WTC11 (cell line): ENCODE measurements at regions not wholly inside any gene's neighbourhood (a gene's known extent, or its start where the extent isn't known, plus 50 kb on each side); places are given as distances from the start of the nearest gene placed in this dataset.

Experiments used
- FOXK1 ChIP-seq: sonication (generic); formaldehyde crosslinking; IDR thresholded peaks from 2 replicates; pipeline ENCODE4 v1.8.0; 2022; ENCODE audit warnings: mild to moderate bottlenecking, moderate library complexity, missing genetic modification reagents
- TF ChIP-seq, protein P1 (sequence below): fragments of 200-600 bp; IDR thresholded peaks from 2 replicates; pipeline ENCODE4 v1.8.0; 2022; ENCODE audit warnings: antibody characterized with exemption
- TF ChIP-seq, protein P2 (sequence below): sonication (generic); formaldehyde crosslinking; IDR thresholded peaks from 2 replicates; pipeline ENCODE4 v1.8.0; 2022; ENCODE audit warnings: mild to moderate bottlenecking, missing genetic modification reagents

DNA sequence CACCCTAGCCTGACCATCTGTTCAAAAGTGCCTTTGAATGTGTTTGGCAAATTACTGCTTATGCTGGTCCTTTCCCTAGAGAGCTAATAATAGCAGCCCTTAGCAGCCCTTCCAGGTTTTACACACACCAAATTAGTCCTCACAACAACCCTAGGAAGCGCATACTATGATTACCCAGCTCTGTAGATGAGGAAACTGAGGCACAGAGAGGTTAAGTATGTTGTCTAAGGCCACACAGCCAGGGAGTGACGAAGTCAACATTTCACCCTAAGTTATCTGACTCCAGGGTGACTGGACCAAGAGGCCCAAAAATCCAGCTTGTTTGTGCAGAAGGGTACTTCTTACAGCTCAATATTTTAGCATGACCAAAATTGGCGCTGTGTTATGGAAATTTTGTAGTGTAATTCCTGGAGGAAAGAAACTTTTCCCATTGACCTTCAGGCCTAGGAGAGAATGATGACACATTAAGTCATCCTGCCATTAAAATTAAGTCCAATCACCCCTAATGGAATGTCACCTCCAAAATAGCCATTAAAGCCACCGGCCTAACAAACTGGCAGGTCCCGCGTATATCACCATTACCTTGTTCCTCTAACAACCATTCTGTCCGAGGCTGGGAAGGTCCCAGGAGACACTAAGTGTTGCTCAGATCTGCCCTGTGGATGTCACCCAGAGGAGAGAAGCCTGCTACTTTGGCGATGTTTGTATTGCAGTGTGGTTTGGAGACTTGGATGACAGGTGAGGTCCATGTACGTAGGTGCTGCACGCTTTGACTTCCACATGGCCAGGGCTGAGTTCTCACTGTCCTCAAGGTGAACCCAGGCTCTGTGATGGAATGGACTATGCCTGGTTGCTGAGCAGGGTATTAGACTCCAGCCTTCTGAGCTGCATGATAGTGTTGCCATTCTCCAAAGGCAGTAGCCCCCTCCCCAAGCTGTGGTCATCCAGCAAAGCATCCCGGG lies 258.3 kb downstream of the TOMM20 start:
- no peak for TF ChIP-seq FOXK1 (CRISPR knock-in tag)
- TF ChIP-seq, protein P1, sequence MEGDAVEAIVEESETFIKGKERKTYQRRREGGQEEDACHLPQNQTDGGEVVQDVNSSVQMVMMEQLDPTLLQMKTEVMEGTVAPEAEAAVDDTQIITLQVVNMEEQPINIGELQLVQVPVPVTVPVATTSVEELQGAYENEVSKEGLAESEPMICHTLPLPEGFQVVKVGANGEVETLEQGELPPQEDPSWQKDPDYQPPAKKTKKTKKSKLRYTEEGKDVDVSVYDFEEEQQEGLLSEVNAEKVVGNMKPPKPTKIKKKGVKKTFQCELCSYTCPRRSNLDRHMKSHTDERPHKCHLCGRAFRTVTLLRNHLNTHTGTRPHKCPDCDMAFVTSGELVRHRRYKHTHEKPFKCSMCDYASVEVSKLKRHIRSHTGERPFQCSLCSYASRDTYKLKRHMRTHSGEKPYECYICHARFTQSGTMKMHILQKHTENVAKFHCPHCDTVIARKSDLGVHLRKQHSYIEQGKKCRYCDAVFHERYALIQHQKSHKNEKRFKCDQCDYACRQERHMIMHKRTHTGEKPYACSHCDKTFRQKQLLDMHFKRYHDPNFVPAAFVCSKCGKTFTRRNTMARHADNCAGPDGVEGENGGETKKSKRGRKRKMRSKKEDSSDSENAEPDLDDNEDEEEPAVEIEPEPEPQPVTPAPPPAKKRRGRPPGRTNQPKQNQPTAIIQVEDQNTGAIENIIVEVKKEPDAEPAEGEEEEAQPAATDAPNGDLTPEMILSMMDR, result no peak
- TF ChIP-seq, protein P2, sequence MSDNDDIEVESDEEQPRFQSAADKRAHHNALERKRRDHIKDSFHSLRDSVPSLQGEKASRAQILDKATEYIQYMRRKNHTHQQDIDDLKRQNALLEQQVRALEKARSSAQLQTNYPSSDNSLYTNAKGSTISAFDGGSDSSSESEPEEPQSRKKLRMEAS, result no peak
